ENCODE measurements at regions not wholly inside any gene's neighbourhood (a gene's known extent, or its start where the extent isn't known, plus 50 kb on each side); places are given as distances from the start of the nearest gene placed in this dataset.

DNA sequence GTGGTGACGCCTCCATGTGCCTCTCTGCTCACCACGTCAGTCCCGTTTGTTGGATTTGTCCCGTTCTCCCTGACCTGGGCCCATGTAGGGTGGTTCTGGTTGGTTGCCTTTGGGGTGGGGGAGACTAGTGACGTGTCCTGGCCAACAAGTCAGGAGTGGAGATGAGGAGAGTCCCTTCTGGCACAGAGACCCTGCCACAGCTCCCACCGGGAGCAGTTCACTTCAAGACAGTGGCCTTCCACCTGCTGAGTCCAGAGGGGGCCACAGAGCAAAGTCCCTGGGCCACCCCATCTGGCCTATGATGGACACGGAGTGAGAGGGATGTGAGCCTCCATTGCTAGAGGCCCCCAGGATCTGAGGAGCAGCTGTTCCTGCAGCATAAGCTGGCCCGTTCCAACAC lies 405.6 kb downstream of the TCERG1L start:
- H3K27me3 Mint-ChIP-seq (ENCODE audit: low read depth) = peaks cover 1% of the 10 kb centered on the region
- Histone ChIP-seq H3K18ac (ENCODE audit: insufficient read length, low read depth, low read length) (no peak overlapping the region), H3K4me2 (ENCODE audit: insufficient read depth, insufficient read length, low read length) (no peak overlapping the region), H3K79me2 (ENCODE audit: insufficient read depth, low read length) (no peaks in the 10 kb centered on the region), H2BK5ac (ENCODE audit: insufficient read length, low read length) (no peak overlapping the region), H3T11ph (ENCODE audit: low read length) (no peak overlapping the region), H3K23me2 (ENCODE audit: insufficient read length, low read depth, low read length, poor library complexity, severe bottlenecking) (no peaks in the 10 kb centered on the region), H4K5ac (ENCODE audit: insufficient read length, low read depth, low read length) (no peak overlapping the region), H3K56ac (ENCODE audit: insufficient read length, low read depth, low read length) (no peak overlapping the region), H3K4ac (ENCODE audit: low read depth, low read length) (no peak overlapping the region), H4K20me1 (ENCODE audit: control insufficient read depth, insufficient read depth, insufficient read length) (no peaks in the 10 kb centered on the region), H2BK12ac (ENCODE audit: insufficient read length, low read depth, low read length) (no peak overlapping the region), H4K8ac (replicated peaks; ENCODE audit: insufficient read length, low read depth, low read length) (no peak overlapping the region), H2BK15ac (ENCODE audit: low read depth, low read length) (no peak overlapping the region), H4K91ac (ENCODE audit: insufficient read length, low read depth, low read length) (no peak overlapping the region), H3K27me3 (ENCODE audit: insufficient read depth, low read length) (no peaks in the 10 kb centered on the region), H2BK20ac (ENCODE audit: low read depth, low read length, poor library complexity, severe bottlenecking) (no peak overlapping the region), H2AK5ac (ENCODE audit: insufficient read length, low read length) (no peak overlapping the region), H3K27ac (ENCODE audit: insufficient read length, low read depth, low read length) (no peak overlapping the region), H3K23ac (ENCODE audit: insufficient read length, low read depth, low read length) (no peak overlapping the region), H2BK120ac (ENCODE audit: low read depth, low read length, poor library complexity, severe bottlenecking) (no peak overlapping the region), H3K79me1 (ENCODE audit: insufficient read depth, low read depth, low read length, poor library complexity, severe bottlenecking) (no peaks in the 10 kb centered on the region), H3K9me3 (ENCODE audit: control insufficient read depth, low read depth, low read length) (no peaks in the 10 kb centered on the region), H3K4me1 (ENCODE audit: insufficient read depth, low read length) (no peaks in the 10 kb centered on the region), H2AFZ (ENCODE audit: low read length) (no peak overlapping the region), H3K9ac (ENCODE audit: extremely low read depth, insufficient read length, low read length) (no peak overlapping the region), H3K14ac (ENCODE audit: insufficient read depth, low read length) (no peak overlapping the region)
- no peaks in the 10 kb centered on the region; a peak in 2 of 4 replicates for H3K4me1 Mint-ChIP-seq
- H3K9me3 Mint-ChIP-seq = peaks cover 3 to 7% of the 10 kb centered on the region in 2 experiments; a peak in 3 of 5 replicates
- DNase-seq = no peak
- H3K4me3 Mint-ChIP-seq = no peak overlapping the region
- WGBS (ENCODE audit: extremely low coverage, insufficient read length, low lambda C conversion rate) = no CpG with 5 or more reads among the region's 8 CpGs
- H3K27ac Mint-ChIP-seq = no peak overlapping the region
- peaks cover 0 to 2% (median 0%) of the 10 kb centered on the region in 3 experiments; a peak in 2 of 7 replicates for H3K36me3 Mint-ChIP-seq (ENCODE audit: insufficient read depth in 1 of 3, low read depth in 3 of 3)
- TF ChIP-seq, protein P1, sequence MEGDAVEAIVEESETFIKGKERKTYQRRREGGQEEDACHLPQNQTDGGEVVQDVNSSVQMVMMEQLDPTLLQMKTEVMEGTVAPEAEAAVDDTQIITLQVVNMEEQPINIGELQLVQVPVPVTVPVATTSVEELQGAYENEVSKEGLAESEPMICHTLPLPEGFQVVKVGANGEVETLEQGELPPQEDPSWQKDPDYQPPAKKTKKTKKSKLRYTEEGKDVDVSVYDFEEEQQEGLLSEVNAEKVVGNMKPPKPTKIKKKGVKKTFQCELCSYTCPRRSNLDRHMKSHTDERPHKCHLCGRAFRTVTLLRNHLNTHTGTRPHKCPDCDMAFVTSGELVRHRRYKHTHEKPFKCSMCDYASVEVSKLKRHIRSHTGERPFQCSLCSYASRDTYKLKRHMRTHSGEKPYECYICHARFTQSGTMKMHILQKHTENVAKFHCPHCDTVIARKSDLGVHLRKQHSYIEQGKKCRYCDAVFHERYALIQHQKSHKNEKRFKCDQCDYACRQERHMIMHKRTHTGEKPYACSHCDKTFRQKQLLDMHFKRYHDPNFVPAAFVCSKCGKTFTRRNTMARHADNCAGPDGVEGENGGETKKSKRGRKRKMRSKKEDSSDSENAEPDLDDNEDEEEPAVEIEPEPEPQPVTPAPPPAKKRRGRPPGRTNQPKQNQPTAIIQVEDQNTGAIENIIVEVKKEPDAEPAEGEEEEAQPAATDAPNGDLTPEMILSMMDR (conservative IDR thresholded peaks at IDR 0.05) = no peak

Measured in H9 (cell line).